ENCODE measurements at regions not wholly inside any gene's neighbourhood (a gene's known extent, or its start where the extent isn't known, plus 50 kb on each side); places are given as distances from the start of the nearest gene placed in this dataset.
A peak's percentile ranks its signal among the peaks of the same experiment; 100 is the strongest.
"Not testable (repeated sequence)": the region's sequence is repeated elsewhere in the genome, so short reads cannot be mapped to it uniquely, and the experiment has no call there.

GRCh38 chr2:167608487-167608886 lies 638.9 kb downstream of the STK39 start:
- no peak overlapping the region for H3K27ac Mint-ChIP-seq

GRCh38 chr2:167607731-167608130 lies 639.7 kb downstream of the STK39 start:
- H3K36me3 Mint-ChIP-seq = no peaks in the 10 kb centered on the region
- H3K27ac Mint-ChIP-seq = no peak overlapping the region
- ATAC-seq (no peak), DNase-seq (ENCODE audit: low spot score in 2 of 2) (no peak)
- H3K9me3 Mint-ChIP-seq = peaks cover 0 to 5% of the 10 kb centered on the region in 2 donors

More at GRCh38 chr2:167608487-167608886, 638.9 kb downstream of the STK39 start:
- no peak for DNase-seq (ENCODE audit: low spot score in 2 of 2)
- ATAC-seq = no peak
- Mint-ChIP-seq H3K36me3 (no peaks in the 10 kb centered on the region), H3K9me3 (peaks cover 0 to 5% of the 10 kb centered on the region in 2 donors)

- Mint-ChIP-seq H3K27ac (no peak overlapping the region), H3K36me3 (no peaks in the 10 kb centered on the region), H3K9me3 (peaks cover 0 to 5% of the 10 kb centered on the region in 2 donors)
- DNase-seq (ENCODE audit: low spot score in 2 of 2) = no peak
- ATAC-seq = no peak
Observed at GRCh38 chr2:167607211-167607610, 640.2 kb downstream of the STK39 start.

GRCh38 chr2:167602122-167602521 lies 645.3 kb downstream of the STK39 start:
- no peak for DNase-seq (ENCODE audit: low spot score in 2 of 2)
- Mint-ChIP-seq H3K27ac (no peak overlapping the region), H3K9me3 (peaks cover 5 to 9% of the 10 kb centered on the region in 2 donors), H3K36me3 (no peaks in the 10 kb centered on the region)
- ATAC-seq = no peak

GRCh38 chr2:167599219-167599618 lies 648.2 kb downstream of the STK39 start:
- H3K27ac Mint-ChIP-seq = no peak overlapping the region
- H3K9me3 Mint-ChIP-seq = peaks cover 5% of the 10 kb centered on the region in 2 donors
- DNase-seq (ENCODE audit: low spot score in 2 of 2) (no peak), ATAC-seq (no peak)
- H3K36me3 Mint-ChIP-seq = no peaks in the 10 kb centered on the region

GRCh38 chr2:167595839-167596471 lies 651.4 kb downstream of the STK39 start:
- no peak for DNase-seq (ENCODE audit: low spot score in 2 of 2)
- peak in 1 of 2 donors; percentile 54 for ATAC-seq
- H3K36me3 Mint-ChIP-seq = no peaks in the 10 kb centered on the region
- H3K27ac Mint-ChIP-seq = no peak overlapping the region
- H3K9me3 Mint-ChIP-seq = no peaks in the 10 kb centered on the region

GRCh38 chr2:167595021-167595420 lies 652.4 kb downstream of the STK39 start:
- ATAC-seq (no peak), DNase-seq (ENCODE audit: low spot score in 2 of 2) (no peak)
- H3K27ac Mint-ChIP-seq = no peak overlapping the region
- H3K9me3 Mint-ChIP-seq = no peaks in the 10 kb centered on the region
- no peaks in the 10 kb centered on the region for H3K36me3 Mint-ChIP-seq

- no peaks in the 10 kb centered on the region for H3K36me3 Mint-ChIP-seq
- no peak for ATAC-seq
Observed at GRCh38 chr2:167592441-167592840, 655.0 kb downstream of the STK39 start.

GRCh38 chr2:167582619-167583018 lies 664.8 kb downstream of the STK39 start:
- no peak for DNase-seq (ENCODE audit: low spot score in 2 of 2)
- ATAC-seq = no peak
- Mint-ChIP-seq H3K27ac (no peak overlapping the region), H3K9me3 (no peaks in the 10 kb centered on the region), H3K36me3 (no peaks in the 10 kb centered on the region)

More at GRCh38 chr2:167592441-167592840, 655.0 kb downstream of the STK39 start:
- no peak for DNase-seq (ENCODE audit: low spot score in 2 of 2)
- Mint-ChIP-seq H3K27ac (no peak overlapping the region), H3K9me3 (peaks cover 0 to 3% of the 10 kb centered on the region in 2 donors)

- DNase-seq (ENCODE audit: low spot score in 2 of 2) (no peak), ATAC-seq (no peak)
- H3K9me3 Mint-ChIP-seq = no peaks in the 10 kb centered on the region
- no peaks in the 10 kb centered on the region for H3K36me3 Mint-ChIP-seq
- no peak overlapping the region for H3K27ac Mint-ChIP-seq
Observed at GRCh38 chr2:167581961-167582574, 665.3 kb downstream of the STK39 start.

GRCh38 chr2:167579826-167580225 lies 667.6 kb downstream of the STK39 start:
- H3K27ac Mint-ChIP-seq = no peak overlapping the region
- no peak for ATAC-seq
- no peak for DNase-seq (ENCODE audit: low spot score in 2 of 2)
- H3K36me3 Mint-ChIP-seq = no peaks in the 10 kb centered on the region
- H3K9me3 Mint-ChIP-seq = no peaks in the 10 kb centered on the region

GRCh38 chr2:167575276-167575675 lies 672.1 kb downstream of the STK39 start:
- Mint-ChIP-seq H3K9me3 (no peaks in the 10 kb centered on the region), H3K27ac (no peak overlapping the region), H3K36me3 (no peaks in the 10 kb centered on the region)
- ATAC-seq (no peak), DNase-seq (ENCODE audit: low spot score in 2 of 2) (no peak)

GRCh38 chr2:167572883-167573619 lies 674.3 kb downstream of the STK39 start:
- DNase-seq (ENCODE audit: low spot score in 2 of 2) (no peak), ATAC-seq (no peak)
- Mint-ChIP-seq H3K27ac (no peak overlapping the region), H3K9me3 (peaks cover 0 to 3% of the 10 kb centered on the region in 2 donors), H3K36me3 (no peaks in the 10 kb centered on the region)

GRCh38 chr2:167570370-167570769 lies 677.0 kb downstream of the STK39 start:
- DNase-seq (ENCODE audit: low spot score in 2 of 2) = no peak
- peaks cover 0 to 3% of the 10 kb centered on the region in 2 donors for H3K9me3 Mint-ChIP-seq
- H3K36me3 Mint-ChIP-seq = no peaks in the 10 kb centered on the region
- H3K27ac Mint-ChIP-seq = no peak overlapping the region
- no peak for ATAC-seq

GRCh38 chr2:167563885-167564619 lies 675.8 kb downstream of the XIRP2 start:
- not testable (repeated sequence) for DNase-seq (ENCODE audit: low spot score in 2 of 2); ATAC-seq; H3K9me3 Mint-ChIP-seq; H3K27ac Mint-ChIP-seq; H3K36me3 Mint-ChIP-seq

GRCh38 chr2:167558272-167558991 lies 670.2 kb downstream of the XIRP2 start:
- H3K27ac Mint-ChIP-seq; DNase-seq (ENCODE audit: low spot score in 2 of 2); H3K36me3 Mint-ChIP-seq; ATAC-seq: not testable (repeated sequence)
- peaks cover 12 to 13% of the 10 kb centered on the region in 2 donors for H3K9me3 Mint-ChIP-seq

All from activated naive CD4-positive, alpha-beta T cell treated with anti-CD3 and anti-CD28 coated beads, Interleukin-2, amount 50 U/mL, for 72 hours (primary cell).